Lung (tissue), 11 donors: ENCODE measurements at regions not wholly inside any gene's neighbourhood (a gene's known extent, or its start where the extent isn't known, plus 50 kb on each side); places are given as distances from the start of the nearest gene placed in this dataset.
A peak's percentile ranks its signal among the peaks of the same experiment; 100 is the strongest.

ENCODE experiments used
- ATAC-seq: fragments of 200-7000 bp; cut with Tn5 transposase; one replicate; pipeline ENCODE4 v1.9.1; 2020; ENCODE audit warnings: moderate number of reproducible peaks; ENCODE audit not compliant: insufficient read depth, low FRiP score
- DNase-seq, 3 donors: peaks; one replicate each; pipeline ENCODE4 v3.0.0-alpha.2; 2013 to 2017
- H3K27ac ChIP-seq, 2 donors: one replicate each; pipeline ENCODE4 v1.5.1; 2013; ENCODE audit warnings: mild to moderate bottlenecking in 2 of 2, moderate library complexity in 2 of 2, control low read depth in 1 of 2, inconsistent platforms in 1 of 2, low read depth in 1 of 2, low read length in 1 of 2
- H3K27me3 ChIP-seq, 3 donors: one replicate each; pipeline ENCODE4 v1.5.1; 2013; ENCODE audit warnings: low read length in 2 of 3; ENCODE audit not compliant: control insufficient read depth in 3 of 3, insufficient read depth in 3 of 3
- H3K36me3 ChIP-seq, 4 donors: one replicate each; pipeline ENCODE4 v1.5.1; 2013; ENCODE audit warnings: low read length in 4 of 4, mild to moderate bottlenecking in 1 of 4, moderate library complexity in 1 of 4; ENCODE audit not compliant: control insufficient read depth in 4 of 4, insufficient read depth in 4 of 4
- H3K4me1 ChIP-seq, 5 donors: one replicate each; pipeline ENCODE4 v1.5.1; 2013; ENCODE audit warnings: low read length in 5 of 5, mild to moderate bottlenecking in 2 of 5, moderate library complexity in 1 of 5; ENCODE audit not compliant: control insufficient read depth in 5 of 5, insufficient read depth in 5 of 5
- H3K4me3 ChIP-seq: one replicate; pipeline ENCODE4 v1.5.1; 2013; ENCODE audit warnings: mild to moderate bottlenecking, control low read depth, moderate library complexity
- H3K9ac ChIP-seq, 2 donors: one replicate each; pipeline ENCODE4 v1.5.1; 2013; ENCODE audit warnings: low read length in 2 of 2, control low read depth in 1 of 2; ENCODE audit not compliant: insufficient read depth in 1 of 2
- H3K9me3 ChIP-seq, 4 donors: one replicate each; pipeline ENCODE4 v1.5.1; 2013; ENCODE audit warnings: low read length in 3 of 4, mild to moderate bottlenecking in 1 of 4, moderate library complexity in 1 of 4; ENCODE audit not compliant: control insufficient read depth in 4 of 4, insufficient read depth in 3 of 4
- CTCF ChIP-seq: IDR thresholded peaks from 2 replicates; pipeline ENCODE4 v1.5.1; 2012; ENCODE audit warnings: mild to moderate bottlenecking; ENCODE audit errors: control extremely low read depth, extremely low read depth
- WGBS, 2 donors: extraction: QIAGEN DNeasy Blood & Tissue Kit; methylation state at CpG; one replicate each; pipeline ENCODE4 v1.1.7; 2013; 5-methylcytosine and 5-hydroxymethylcytosine counted together
- donor health status: control.
- donor health status: control.
- donor health status: Bipolar disorder and iron deficiency.
- donor health status: healthy.
- donor health status: DM: yes; HTN: yes; CAD: no.

GRCh38 chr18:2410688-2411087, 160.6 kb downstream of the METTL4 start:
- Histone ChIP-seq H3K9me3 (peaks cover 0 to under 1% (median 0%) of the 10 kb centered on the region in 4 donors), H3K36me3 (no peaks in the 10 kb centered on the region), H3K9ac (no peak overlapping the region), H3K27me3 (no peaks in the 10 kb centered on the region), H3K4me3 (no peak overlapping the region), H3K4me1 (peaks cover 0 to 1% (median 0%) of the 10 kb centered on the region in 5 donors), H3K27ac (no peak overlapping the region)
- DNase-seq (peak in 2 of 3 donors; percentile 10 to 29), ATAC-seq (no peak)
- 71 to 87% methylated on average over 1 of the region's 1 CpG for WGBS, 2 donors
- TF ChIP-seq CTCF: no peak

GRCh38 chr18:2411381-2411960, 159.8 kb downstream of the METTL4 start:
- H3K9me3 ChIP-seq: peaks cover 0 to 2% (median 0%) of the 10 kb centered on the region in 4 donors
- no peak for TF ChIP-seq CTCF

GRCh38 chr18:2412281-2412680, 159.0 kb downstream of the METTL4 start:
- Histone ChIP-seq H3K9ac (no peak overlapping the region), H3K36me3 (no peaks in the 10 kb centered on the region), H3K4me1 (no peaks in the 10 kb centered on the region), H3K4me3 (no peak overlapping the region), H3K27me3 (no peaks in the 10 kb centered on the region), H3K27ac (no peak overlapping the region), H3K9me3 (peaks cover 0 to 2% (median 0%) of the 10 kb centered on the region in 4 donors)
- DNase-seq (no peak), ATAC-seq (no peak)
- no peak for TF ChIP-seq CTCF
- 84 to 85% methylated on average over 3 of the region's 3 CpGs for WGBS, 2 donors

More at GRCh38 chr18:2411381-2411960, 159.8 kb downstream of the METTL4 start:
- Histone ChIP-seq H3K27ac (no peak overlapping the region), H3K4me1 (no peaks in the 10 kb centered on the region), H3K36me3 (no peaks in the 10 kb centered on the region), H3K9ac (no peak overlapping the region), H3K27me3 (no peaks in the 10 kb centered on the region), H3K4me3 (no peak overlapping the region)
- 87 to 92% methylated on average over 1 of the region's 1 CpG for WGBS, 2 donors
- ATAC-seq: no peak
- DNase-seq: no peak
